ENCODE measurements at regions not wholly inside any gene's neighbourhood (a gene's known extent, or its start where the extent isn't known, plus 50 kb on each side); places are given as distances from the start of the nearest gene placed in this dataset.
"Not testable (repeated sequence)": the region's sequence is repeated elsewhere in the genome, so short reads cannot be mapped to it uniquely, and the experiment has no call there.

DNA sequence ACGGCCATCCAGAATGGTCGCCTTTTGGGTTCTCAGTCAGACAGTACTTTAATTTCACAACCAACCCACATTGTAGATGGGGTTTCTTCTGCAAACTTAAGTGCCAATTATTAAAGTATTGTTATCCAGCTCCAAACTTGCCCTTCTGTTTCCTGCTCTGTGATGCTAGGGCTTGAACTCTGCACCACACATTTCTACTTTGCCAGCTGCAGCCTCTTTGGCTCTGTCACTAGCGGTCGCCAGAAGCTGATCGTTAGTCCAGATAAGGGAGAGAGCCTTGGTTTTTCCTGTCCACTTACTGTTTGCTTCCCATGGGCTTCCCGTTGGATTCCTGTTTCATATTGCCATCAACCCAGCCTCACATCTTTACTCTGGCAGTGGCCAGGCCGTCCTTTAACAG, 196.6 kb downstream of the ASB9 start:
- Mint-ChIP-seq H3K27ac (no peak overlapping the region), H3K27me3 (peaks cover 8% of the 10 kb centered on the region), H3K4me1 (no peaks in the 10 kb centered on the region), H3K4me3 (no peak overlapping the region), H3K9me3 (ENCODE audit: low read depth) (no peaks in the 10 kb centered on the region), H3K36me3 (no peaks in the 10 kb centered on the region)
- no peak for ATAC-seq
- CTCF ChIA-PET: no interaction called here
- no peak for DNase-seq

DNA sequence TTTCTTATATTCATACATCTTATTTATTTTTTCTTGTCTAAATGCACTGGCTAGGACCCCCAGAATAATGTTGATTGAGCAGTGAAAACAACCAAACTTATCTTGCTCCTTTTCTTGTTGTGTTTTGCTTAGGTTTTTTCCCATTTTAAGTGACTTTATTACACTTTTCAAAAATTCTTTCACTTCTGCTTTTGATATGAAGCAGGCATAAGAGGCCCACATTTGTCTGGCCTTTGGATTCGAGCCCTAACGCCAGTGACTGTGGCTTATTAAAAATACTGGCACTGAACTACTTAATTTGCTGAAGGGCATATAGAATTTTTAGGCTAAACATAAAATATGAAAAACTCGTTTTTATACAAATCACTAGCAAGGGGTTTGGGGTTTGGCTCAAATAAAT, 197.0 kb downstream of the ASB9 start:
- Mint-ChIP-seq H3K4me3 (no peak overlapping the region), H3K9me3 (ENCODE audit: low read depth) (no peaks in the 10 kb centered on the region), H3K27me3 (peaks cover 8% of the 10 kb centered on the region), H3K27ac (no peak overlapping the region), H3K4me1 (no peaks in the 10 kb centered on the region), H3K36me3 (no peaks in the 10 kb centered on the region)
- ATAC-seq: no peak
- DNase-seq: no peak
- CTCF ChIA-PET: no interaction called here

DNA sequence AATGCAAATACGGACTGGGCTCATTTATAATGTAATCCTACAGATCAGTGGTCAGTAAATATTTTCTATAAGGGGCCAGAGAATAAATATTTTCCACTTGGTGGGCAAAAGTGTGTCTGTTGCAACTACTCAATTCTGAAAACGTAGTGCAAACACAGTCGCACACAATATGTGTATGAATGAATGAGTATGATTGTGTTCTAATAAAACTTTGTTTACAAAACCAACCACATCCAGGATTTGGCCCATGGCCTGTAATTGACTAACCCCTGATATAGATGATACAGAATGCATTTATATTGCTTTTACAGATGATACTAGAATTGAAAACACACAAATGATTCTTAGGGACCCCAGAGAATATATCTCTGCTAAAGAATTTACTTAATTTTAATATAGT, 197.6 kb downstream of the ASB9 start:
- no peaks in the 10 kb centered on the region for H3K9me3 Mint-ChIP-seq (ENCODE audit: low read depth)
- no peak for DNase-seq
- no peaks in the 10 kb centered on the region for H3K4me1 Mint-ChIP-seq
- H3K27me3 Mint-ChIP-seq: peaks cover 8% of the 10 kb centered on the region
- CTCF ChIA-PET: no interaction called here
- H3K36me3 Mint-ChIP-seq: no peaks in the 10 kb centered on the region
- no peak overlapping the region for H3K27ac Mint-ChIP-seq
- ATAC-seq: no peak
- H3K4me3 Mint-ChIP-seq: no peak overlapping the region

DNA sequence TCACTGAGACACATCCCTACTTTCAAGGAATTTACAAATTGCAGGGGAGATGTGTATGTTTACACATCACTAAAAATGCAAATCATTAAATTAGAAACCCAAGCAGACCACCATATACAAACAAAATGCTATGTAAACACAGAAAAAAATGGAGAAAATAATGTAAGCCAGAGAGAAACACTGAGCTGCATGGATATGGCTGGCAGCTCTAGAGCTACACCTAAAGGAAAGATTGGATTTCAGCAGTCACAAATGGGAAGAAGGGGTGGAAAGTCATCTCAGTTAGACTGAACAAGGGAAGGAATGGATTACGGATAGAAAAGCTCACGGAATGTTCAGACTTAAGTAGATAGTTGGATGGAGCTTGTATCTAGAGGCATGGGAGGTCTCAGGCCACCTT, 186.3 kb downstream of the MOSPD2 start:
- ATAC-seq: no peak
- no peaks in the 10 kb centered on the region for H3K36me3 Mint-ChIP-seq

DNA sequence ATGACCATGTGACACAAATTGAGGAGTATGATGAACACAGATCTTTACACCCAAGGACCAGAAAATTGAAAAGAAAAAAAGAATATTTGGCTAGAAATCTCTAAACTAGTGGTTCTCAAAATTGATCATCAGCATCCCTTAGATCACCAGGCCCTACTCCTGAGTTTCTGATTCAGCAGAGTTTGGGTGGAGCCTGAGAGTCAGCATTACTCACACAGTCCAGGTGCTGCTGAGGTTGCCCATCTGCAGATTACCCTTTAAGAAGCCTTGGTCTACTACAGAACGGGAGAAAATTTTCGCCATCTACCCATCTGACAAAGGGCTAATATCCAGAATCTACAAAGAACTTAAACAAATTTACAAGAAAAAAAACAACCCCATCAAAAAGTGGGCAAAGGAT, 182.8 kb downstream of the MOSPD2 start:
- Mint-ChIP-seq H3K4me3 (no peak overlapping the region), H3K4me1 (no peaks in the 10 kb centered on the region), H3K9me3 (ENCODE audit: low read depth) (peaks cover 3% of the 10 kb centered on the region), H3K27ac (no peak overlapping the region), H3K36me3 (no peaks in the 10 kb centered on the region), H3K27me3 (peaks cover 4% of the 10 kb centered on the region)
- DNase-seq (no peak), ATAC-seq (no peak)
- CTCF ChIA-PET: no interaction called here

More for the DNA sequence above, 186.3 kb downstream of the MOSPD2 start:
- Mint-ChIP-seq H3K27ac (no peak overlapping the region), H3K27me3 (peaks cover 4% of the 10 kb centered on the region), H3K4me1 (no peaks in the 10 kb centered on the region), H3K9me3 (ENCODE audit: low read depth) (peaks cover 3% of the 10 kb centered on the region), H3K4me3 (no peak overlapping the region)
- no peak for DNase-seq
- CTCF ChIA-PET: no interaction called here

DNA sequence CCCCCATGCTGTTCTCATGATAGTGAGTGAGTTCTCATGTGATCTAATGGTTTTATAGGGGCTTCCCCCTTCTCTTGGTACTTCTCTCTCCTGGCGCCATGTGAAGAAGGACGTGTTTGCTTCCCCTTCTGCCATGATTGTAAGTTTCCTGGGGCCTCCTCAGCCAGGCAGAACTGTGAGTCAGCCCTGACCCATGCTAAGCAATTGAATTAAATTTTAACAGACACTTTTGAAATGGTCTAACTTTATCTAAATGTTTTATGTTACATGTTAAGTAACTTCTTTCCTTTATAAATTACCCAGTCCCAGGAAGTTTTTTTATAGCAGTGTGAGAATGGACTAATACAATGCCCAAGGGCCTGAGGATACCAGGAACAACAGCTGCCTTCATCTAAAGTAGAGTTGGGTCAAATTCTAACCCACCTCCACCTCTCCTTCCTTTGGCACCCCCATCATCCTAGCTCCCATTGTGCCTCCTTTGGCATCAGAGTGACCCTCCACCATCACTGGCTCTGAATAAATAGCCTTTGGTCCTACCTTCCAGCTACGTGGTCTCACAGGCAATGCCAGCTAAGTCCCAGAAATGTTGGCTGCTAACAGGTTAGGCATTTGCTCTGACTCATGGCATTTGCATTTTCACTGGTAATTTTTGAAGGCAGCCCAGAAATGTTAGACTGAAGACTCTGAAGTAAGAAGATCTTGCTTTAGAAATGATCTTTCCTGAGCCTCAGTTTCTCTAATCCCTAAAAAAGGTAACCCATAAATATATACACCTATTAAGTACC, 182.1 kb downstream of the MOSPD2 start:
- no peak overlapping the region for H3K4me3 Mint-ChIP-seq
- H3K36me3 Mint-ChIP-seq: no peaks in the 10 kb centered on the region
- DNase-seq (no peak), ATAC-seq (no peak)
- H3K27me3 Mint-ChIP-seq: peaks cover 2% of the 10 kb centered on the region
- H3K27ac Mint-ChIP-seq: no peak overlapping the region
- CTCF ChIA-PET: no interaction called here
- H3K4me1 Mint-ChIP-seq: no peaks in the 10 kb centered on the region
- peaks cover 3% of the 10 kb centered on the region for H3K9me3 Mint-ChIP-seq (ENCODE audit: low read depth)

DNA sequence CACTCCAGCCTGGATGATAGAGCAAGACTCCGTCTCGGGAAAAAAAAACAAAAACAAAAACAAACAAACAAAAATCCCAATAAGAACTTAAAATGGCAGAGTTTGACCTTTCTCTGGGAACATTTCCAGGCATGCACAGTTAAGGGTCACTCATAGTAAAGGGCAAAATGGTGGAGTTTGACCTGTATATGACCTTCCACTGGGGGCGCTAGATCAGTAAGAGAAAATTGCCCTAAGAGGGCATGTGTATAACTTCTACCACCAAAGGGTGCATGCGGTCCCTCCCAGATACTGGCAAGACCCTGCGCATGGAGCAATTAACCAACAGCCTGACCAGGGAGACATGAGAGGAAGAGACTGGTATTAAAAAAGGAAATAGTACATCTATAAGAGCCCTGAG, 177.2 kb downstream of the MOSPD2 start:
- CTCF ChIA-PET: no interaction called here
- DNase-seq (no peak), ATAC-seq (no peak)
- Mint-ChIP-seq H3K4me3 (no peak overlapping the region), H3K36me3 (no peaks in the 10 kb centered on the region), H3K4me1 (no peaks in the 10 kb centered on the region), H3K9me3 (ENCODE audit: low read depth) (peaks cover 3% of the 10 kb centered on the region), H3K27me3 (peaks cover 6% of the 10 kb centered on the region), H3K27ac (no peak overlapping the region)

DNA sequence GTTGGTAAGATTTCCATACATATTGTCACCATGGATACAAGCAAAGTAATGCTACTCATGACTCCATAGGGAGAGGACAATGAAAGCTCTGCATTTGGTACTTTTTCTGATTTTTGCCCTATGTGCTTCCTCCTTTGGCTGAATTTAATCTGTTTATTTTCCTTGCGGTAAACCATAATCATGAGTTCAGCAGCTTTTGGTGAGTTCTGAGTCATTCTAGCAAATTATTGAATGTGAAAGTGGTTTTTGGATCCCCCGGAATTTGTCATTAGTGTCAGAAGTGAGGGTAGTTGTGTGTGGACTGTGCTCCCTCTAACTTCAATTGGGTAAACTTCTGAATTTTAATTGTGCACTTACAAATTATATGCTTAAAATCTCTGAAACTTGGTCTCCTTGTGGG, 170.3 kb downstream of the MOSPD2 start:
- peak; percentile 61 for ATAC-seq
- Mint-ChIP-seq H3K4me1 (peaks cover 6% of the 10 kb centered on the region), H3K9me3 (ENCODE audit: low read depth) (no peaks in the 10 kb centered on the region)

DNA sequence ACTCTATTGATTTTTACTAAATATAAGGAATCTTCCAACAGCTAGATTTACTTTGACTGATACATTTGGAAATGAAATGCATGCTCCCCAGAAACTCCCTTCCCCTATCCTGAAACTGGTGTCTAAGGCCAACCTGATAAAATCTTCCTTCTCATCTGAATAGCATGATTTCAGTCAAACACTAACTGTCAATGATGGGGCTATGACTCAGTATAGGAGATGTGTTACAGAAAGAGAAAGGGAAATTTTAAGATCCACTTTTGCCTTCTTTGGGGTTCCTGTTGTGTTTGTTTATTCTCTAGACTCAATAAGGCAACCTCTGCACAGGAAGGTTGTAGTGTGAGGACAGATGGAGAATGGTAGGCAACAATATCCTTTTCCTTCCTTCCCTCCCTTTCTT, 160.7 kb downstream of the MOSPD2 start:
- peaks cover 9% of the 10 kb centered on the region for H3K4me1 Mint-ChIP-seq
- H3K36me3 Mint-ChIP-seq: no peaks in the 10 kb centered on the region
- ATAC-seq (peak; percentile 30), DNase-seq (no peak)
- peaks cover 1% of the 10 kb centered on the region for H3K9me3 Mint-ChIP-seq (ENCODE audit: low read depth)
- H3K27ac Mint-ChIP-seq: no peak overlapping the region
- H3K4me3 Mint-ChIP-seq: no peak overlapping the region
- H3K27me3 Mint-ChIP-seq: peaks cover 10% of the 10 kb centered on the region
- CTCF ChIA-PET: no interaction called here

More for the DNA sequence above, 170.3 kb downstream of the MOSPD2 start:
- Mint-ChIP-seq H3K27me3 (peaks cover 13% of the 10 kb centered on the region), H3K36me3 (no peaks in the 10 kb centered on the region), H3K27ac (no peak overlapping the region), H3K4me3 (no peak overlapping the region)
- CTCF ChIA-PET: no interaction called here
- DNase-seq: no peak

DNA sequence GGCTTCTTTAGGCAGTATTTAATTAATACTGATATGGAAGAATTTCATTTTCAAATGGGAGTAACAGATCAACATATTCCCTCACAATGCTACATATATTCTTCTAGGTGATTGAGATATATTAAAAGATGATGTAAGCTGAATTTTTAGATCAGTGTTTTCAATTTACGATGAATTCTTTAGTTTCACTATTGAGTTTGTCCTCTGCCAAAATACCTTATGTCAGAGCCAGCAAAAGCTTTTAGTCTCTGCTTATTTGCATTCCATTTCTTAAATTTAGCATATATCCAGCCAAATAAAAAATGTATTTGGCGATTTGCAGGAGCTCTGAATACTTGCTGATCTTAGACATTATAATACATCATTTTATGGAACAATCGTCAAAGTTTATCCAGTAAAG, 144.3 kb downstream of the MOSPD2 start:
- DNase-seq (no peak), ATAC-seq (no peak)
- H3K9me3 Mint-ChIP-seq (ENCODE audit: low read depth): no peaks in the 10 kb centered on the region
- H3K4me3 Mint-ChIP-seq: no peak overlapping the region
- H3K27ac Mint-ChIP-seq: no peak overlapping the region
- CTCF ChIA-PET: no interaction called here
- no peaks in the 10 kb centered on the region for H3K36me3 Mint-ChIP-seq
- H3K4me1 Mint-ChIP-seq: no peaks in the 10 kb centered on the region
- H3K27me3 Mint-ChIP-seq: no peaks in the 10 kb centered on the region

DNA sequence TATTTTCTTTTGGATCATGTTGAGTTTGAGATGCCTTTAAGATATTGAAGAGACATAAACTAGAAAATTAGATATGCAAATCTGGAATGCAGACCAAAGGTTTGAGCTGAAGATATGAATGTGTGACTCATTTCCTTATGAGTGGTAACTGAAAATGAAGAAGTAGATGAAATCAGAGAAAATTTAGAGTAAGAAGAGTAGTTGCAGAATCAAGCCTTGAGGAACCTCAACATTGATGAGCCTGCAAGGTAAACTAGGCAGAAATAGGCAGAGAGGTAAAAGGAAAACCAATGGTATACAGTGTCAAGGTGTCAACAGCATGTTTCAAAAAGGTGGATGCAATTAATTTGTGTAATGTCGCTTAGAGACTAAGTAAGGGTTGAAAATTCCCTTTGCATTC, 142.8 kb downstream of the MOSPD2 start:
- Mint-ChIP-seq H3K27ac (no peak overlapping the region), H3K4me3 (no peak overlapping the region), H3K36me3 (no peaks in the 10 kb centered on the region), H3K27me3 (no peaks in the 10 kb centered on the region), H3K9me3 (ENCODE audit: low read depth) (no peaks in the 10 kb centered on the region), H3K4me1 (no peaks in the 10 kb centered on the region)
- DNase-seq (no peak), ATAC-seq (no peak)
- CTCF ChIA-PET: no interaction called here

DNA sequence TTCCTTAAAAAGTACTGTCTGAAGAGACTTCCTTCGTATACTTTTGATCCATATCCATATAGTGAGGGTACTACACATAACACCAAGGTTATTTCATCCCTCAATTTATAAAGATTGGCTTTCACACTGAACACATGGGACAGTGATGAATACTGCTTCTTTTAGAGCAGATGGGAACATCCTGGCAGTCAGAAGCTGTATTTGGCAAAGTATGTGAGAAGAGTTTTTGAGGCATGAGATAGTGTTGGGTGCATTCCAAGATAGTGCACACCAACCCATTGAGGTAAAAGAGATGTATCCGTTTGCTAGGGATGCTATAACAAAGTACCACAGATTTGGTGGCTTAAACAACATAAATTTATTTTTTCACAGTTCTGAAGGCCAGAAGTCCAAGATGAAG, 141.1 kb downstream of the MOSPD2 start:
- ATAC-seq (no peak), DNase-seq (no peak)
- no peaks in the 10 kb centered on the region for H3K9me3 Mint-ChIP-seq (ENCODE audit: low read depth)
- no peaks in the 10 kb centered on the region for H3K4me1 Mint-ChIP-seq
- CTCF ChIA-PET: interaction anchor here (0.8 kb wide), 1 partner anchor 229 kb away, joined by 3 read pairs; no protein-coding TSS in a partner anchor
- no peak overlapping the region for H3K27ac Mint-ChIP-seq
- H3K27me3 Mint-ChIP-seq: no peaks in the 10 kb centered on the region
- no peak overlapping the region for H3K4me3 Mint-ChIP-seq
- H3K36me3 Mint-ChIP-seq: no peaks in the 10 kb centered on the region

DNA sequence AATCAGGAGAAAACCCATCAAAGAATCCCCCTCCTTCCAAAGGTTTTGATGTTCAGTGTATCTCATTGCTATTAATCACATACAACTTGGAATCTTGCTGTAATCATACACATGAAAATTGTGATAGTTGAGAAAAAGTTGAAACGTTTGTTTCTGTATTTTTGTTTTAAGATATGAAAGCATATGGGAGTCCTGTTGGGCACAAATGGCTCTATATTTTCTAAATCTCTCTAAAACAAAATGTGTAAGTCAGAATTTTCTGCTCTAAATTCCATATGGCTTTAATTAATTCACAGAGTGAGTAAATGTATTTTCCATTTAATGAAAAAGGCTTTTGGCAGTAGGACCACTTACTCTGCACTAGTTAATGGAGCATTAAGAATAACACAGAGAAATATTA, 140.2 kb downstream of the MOSPD2 start:
- no peak overlapping the region for H3K27ac Mint-ChIP-seq
- H3K4me3 Mint-ChIP-seq: no peak overlapping the region
- no peak for ATAC-seq
- no peaks in the 10 kb centered on the region for H3K9me3 Mint-ChIP-seq (ENCODE audit: low read depth)
- DNase-seq: no peak
- CTCF ChIA-PET: no interaction called here
- H3K27me3 Mint-ChIP-seq: no peaks in the 10 kb centered on the region
- no peaks in the 10 kb centered on the region for H3K4me1 Mint-ChIP-seq
- H3K36me3 Mint-ChIP-seq: no peaks in the 10 kb centered on the region

DNA sequence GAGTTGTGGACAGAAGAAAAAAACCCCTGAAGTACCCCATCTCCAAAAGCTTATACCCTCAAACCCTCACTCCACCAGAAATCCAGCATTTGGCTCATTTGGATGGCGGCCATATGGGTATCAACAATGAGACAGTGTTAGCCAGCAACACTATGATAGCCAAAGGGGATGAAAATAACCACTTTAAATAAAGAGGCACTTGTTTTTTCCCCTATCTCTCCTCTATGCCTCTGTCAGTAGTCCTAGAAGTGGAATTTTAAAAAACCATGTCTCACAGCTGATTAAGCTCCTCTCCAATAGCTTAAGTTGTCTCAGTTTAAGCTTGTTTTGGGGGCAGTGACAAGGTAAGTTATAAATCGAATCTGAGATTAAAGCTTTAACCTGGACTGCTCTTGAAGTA, 124.0 kb downstream of the MOSPD2 start:
- ATAC-seq (no peak), DNase-seq (no peak)
- no peaks in the 10 kb centered on the region for H3K27me3 Mint-ChIP-seq
- H3K9me3 Mint-ChIP-seq (ENCODE audit: low read depth): no peaks in the 10 kb centered on the region
- H3K4me3 Mint-ChIP-seq: no peak overlapping the region
- no peak overlapping the region for H3K27ac Mint-ChIP-seq
- no peaks in the 10 kb centered on the region for H3K36me3 Mint-ChIP-seq
- H3K4me1 Mint-ChIP-seq: no peaks in the 10 kb centered on the region
- CTCF ChIA-PET: no interaction called here

DNA sequence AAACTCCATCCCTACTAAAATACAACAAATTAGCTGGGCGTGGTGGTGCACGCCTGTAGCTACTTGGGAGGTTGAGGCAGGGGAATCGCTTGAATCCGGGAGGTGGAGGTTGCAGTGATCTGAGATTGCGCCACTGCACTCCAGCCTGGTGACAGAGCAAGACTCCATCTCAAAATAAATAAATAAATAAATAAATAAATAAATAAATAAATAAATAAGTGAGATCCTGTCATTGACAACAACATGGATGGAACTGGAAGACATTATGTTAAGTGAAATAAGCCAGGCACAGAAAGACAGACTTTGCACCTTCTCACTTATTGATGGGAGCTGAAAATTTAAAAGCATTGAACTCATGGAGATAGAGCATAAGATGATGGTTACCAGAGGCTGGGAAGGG, 111.2 kb downstream of the MOSPD2 start:
- H3K27me3 Mint-ChIP-seq: not testable (repeated sequence)

More for the DNA sequence above, 111.2 kb downstream of the MOSPD2 start:
- H3K9me3 Mint-ChIP-seq (ENCODE audit: low read depth); DNase-seq; ATAC-seq; H3K4me1 Mint-ChIP-seq; CTCF ChIA-PET; H3K27ac Mint-ChIP-seq; H3K4me3 Mint-ChIP-seq; H3K36me3 Mint-ChIP-seq: not testable (repeated sequence)

Measured in activated CD8-positive, alpha-beta memory T cell treated with anti-CD3 and anti-CD28 coated beads, Interleukin-2, amount 10 ng/mL, durations not matched to agents 7 days and 5 days (primary cell).